ENCODE measurements at regions not wholly inside any gene's neighbourhood (a gene's known extent, or its start where the extent isn't known, plus 50 kb on each side); places are given as distances from the start of the nearest gene placed in this dataset. TPM values are rescaled to one million over a fixed set of nuclear protein-coding genes. Genes with fewer than 3 reads are reported as not detected.

DNA sequence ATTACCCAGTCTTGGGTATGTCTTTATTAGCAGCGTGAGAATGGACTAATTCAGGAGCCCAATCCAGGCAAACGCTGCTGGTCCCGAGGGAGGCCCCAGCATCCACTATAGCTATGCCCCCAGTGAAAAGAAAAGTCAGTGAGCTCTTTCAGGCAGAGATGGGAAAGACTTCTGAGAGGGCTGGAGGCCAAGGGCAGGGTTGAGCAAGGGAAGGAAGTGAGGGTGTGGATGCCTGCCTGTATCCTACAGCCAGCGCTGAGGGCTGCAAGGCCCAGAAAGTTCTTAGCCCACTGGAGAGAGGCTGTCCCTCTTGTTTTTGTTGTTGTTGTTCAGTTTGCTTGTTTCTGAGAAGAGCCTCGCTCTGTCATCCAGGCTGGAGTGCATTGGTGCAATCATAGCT is 261.6 kb downstream of the ZEB1 start:
- no peak overlapping the region for H2AFZ ChIP-seq (ENCODE audit: low read depth, low read length)
- DNase-seq (ENCODE audit: extremely low read depth in 1 of 4, low spot score in 3 of 4) (no peak), FAIRE-seq (no peak), ATAC-seq (no peak)
- ChIA-PET CTCF (ENCODE audit: low intra/inter-chr PET ratio) (no interaction called here), POLR2A (no interaction called here)
- no peak overlapping the region for H3K27ac ChIP-seq (ENCODE audit: extremely low read depth, low read depth, low read length)
- H3K36me3 ChIP-seq (ENCODE audit: control insufficient read depth, insufficient read depth, low read length), result no peaks in the 10 kb centered on the region
- WGBS (ENCODE audit: insufficient coverage, low coverage, missing lambda C conversion rate), result 0% methylated on average over 4 of the region's 5 CpGs
- no peaks in the 10 kb centered on the region for H4K20me1 ChIP-seq (replicated peaks; ENCODE audit: control insufficient read depth, insufficient read depth, low read length)
- in situ Hi-C loops (cut with MboI), result no loop called here
- peaks cover 0 to 4% of the 10 kb centered on the region in 2 experiments; a peak in 2 of 5 replicates for H3K4me1 ChIP-seq (replicated peaks in 1 of 2; ENCODE audit: control insufficient read depth in 2 of 2, insufficient read depth in 2 of 2, low read length in 2 of 2)
- no peak overlapping the region for H3K4me3 ChIP-seq
- no peaks in the 10 kb centered on the region for H3K9me1 ChIP-seq (ENCODE audit: control insufficient read depth, insufficient read depth, low read length)
- intact Hi-C loops (cut with micrococcal nuclease), result no loop called here
- no peak overlapping the region for H3K4me2 ChIP-seq (ENCODE audit: insufficient read depth, low read length)
- TF ChIP-seq, protein P1, sequence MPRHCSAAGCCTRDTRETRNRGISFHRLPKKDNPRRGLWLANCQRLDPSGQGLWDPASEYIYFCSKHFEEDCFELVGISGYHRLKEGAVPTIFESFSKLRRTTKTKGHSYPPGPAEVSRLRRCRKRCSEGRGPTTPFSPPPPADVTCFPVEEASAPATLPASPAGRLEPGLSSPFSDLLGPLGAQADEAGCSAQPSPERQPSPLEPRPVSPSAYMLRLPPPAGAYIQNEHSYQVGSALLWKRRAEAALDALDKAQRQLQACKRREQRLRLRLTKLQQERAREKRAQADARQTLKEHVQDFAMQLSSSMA (CRISPR knock-in tag; IDR thresholded peaks at IDR 0.05), result no peak
- TF ChIP-seq, protein P2, sequence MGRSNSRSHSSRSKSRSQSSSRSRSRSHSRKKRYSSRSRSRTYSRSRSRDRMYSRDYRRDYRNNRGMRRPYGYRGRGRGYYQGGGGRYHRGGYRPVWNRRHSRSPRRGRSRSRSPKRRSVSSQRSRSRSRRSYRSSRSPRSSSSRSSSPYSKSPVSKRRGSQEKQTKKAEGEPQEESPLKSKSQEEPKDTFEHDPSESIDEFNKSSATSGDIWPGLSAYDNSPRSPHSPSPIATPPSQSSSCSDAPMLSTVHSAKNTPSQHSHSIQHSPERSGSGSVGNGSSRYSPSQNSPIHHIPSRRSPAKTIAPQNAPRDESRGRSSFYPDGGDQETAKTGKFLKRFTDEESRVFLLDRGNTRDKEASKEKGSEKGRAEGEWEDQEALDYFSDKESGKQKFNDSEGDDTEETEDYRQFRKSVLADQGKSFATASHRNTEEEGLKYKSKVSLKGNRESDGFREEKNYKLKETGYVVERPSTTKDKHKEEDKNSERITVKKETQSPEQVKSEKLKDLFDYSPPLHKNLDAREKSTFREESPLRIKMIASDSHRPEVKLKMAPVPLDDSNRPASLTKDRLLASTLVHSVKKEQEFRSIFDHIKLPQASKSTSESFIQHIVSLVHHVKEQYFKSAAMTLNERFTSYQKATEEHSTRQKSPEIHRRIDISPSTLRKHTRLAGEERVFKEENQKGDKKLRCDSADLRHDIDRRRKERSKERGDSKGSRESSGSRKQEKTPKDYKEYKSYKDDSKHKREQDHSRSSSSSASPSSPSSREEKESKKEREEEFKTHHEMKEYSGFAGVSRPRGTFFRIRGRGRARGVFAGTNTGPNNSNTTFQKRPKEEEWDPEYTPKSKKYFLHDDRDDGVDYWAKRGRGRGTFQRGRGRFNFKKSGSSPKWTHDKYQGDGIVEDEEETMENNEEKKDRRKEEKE (IDR thresholded peaks at IDR 0.05; ENCODE audit: borderline replicate concordance in 1 of 2, control insufficient read depth in 1 of 2, low read depth in 2 of 2, low read length in 1 of 2), result no peak
- TF ChIP-seq, protein P3, sequence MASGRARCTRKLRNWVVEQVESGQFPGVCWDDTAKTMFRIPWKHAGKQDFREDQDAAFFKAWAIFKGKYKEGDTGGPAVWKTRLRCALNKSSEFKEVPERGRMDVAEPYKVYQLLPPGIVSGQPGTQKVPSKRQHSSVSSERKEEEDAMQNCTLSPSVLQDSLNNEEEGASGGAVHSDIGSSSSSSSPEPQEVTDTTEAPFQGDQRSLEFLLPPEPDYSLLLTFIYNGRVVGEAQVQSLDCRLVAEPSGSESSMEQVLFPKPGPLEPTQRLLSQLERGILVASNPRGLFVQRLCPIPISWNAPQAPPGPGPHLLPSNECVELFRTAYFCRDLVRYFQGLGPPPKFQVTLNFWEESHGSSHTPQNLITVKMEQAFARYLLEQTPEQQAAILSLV (tag; IDR thresholded peaks at IDR 0.05), result no peak
- no peaks in the 10 kb centered on the region for H3K9me3 ChIP-seq (replicated peaks; ENCODE audit: control insufficient read depth, insufficient read depth, low read depth, low read length)
- H3K27me3 ChIP-seq (ENCODE audit: control insufficient read depth in 2 of 2, insufficient read depth in 2 of 2, low read length in 2 of 2), result peaks cover 0 to 10% of the 10 kb centered on the region in 2 experiments; a peak in 2 of 5 replicates
- H3K79me2 ChIP-seq (ENCODE audit: control insufficient read depth, insufficient read depth, low read length), result no peaks in the 10 kb centered on the region
- H3K9ac ChIP-seq (ENCODE audit: insufficient read depth in 1 of 2, low read depth in 2 of 2, low read length in 2 of 2), result no peak overlapping the region
- no TSS peak for BruUV-seq (replicated peaks)

Small RNA genes lying in the stretch of these regions (small RNA-seq; reads per million reads assigned to genes)
- not detected for gene AL161935.2
